KG1 (cell line): ENCODE measurements at regions not wholly inside any gene's neighbourhood (a gene's known extent, or its start where the extent isn't known, plus 50 kb on each side); places are given as distances from the start of the nearest gene placed in this dataset.

Experiments
- DNase-seq: peaks from one replicate; lab custom pipeline; 2025; lab: John Stamatoyannopoulos, UW

- no peak for DNase-seq
These were observed 229.0 kb downstream of the PPARGC1A start for GRCh38 chr4:23660865-23661264.

- no peak for DNase-seq
These were observed 235.1 kb downstream of the PPARGC1A start for GRCh38 chr4:23654791-23655190.

DNA sequence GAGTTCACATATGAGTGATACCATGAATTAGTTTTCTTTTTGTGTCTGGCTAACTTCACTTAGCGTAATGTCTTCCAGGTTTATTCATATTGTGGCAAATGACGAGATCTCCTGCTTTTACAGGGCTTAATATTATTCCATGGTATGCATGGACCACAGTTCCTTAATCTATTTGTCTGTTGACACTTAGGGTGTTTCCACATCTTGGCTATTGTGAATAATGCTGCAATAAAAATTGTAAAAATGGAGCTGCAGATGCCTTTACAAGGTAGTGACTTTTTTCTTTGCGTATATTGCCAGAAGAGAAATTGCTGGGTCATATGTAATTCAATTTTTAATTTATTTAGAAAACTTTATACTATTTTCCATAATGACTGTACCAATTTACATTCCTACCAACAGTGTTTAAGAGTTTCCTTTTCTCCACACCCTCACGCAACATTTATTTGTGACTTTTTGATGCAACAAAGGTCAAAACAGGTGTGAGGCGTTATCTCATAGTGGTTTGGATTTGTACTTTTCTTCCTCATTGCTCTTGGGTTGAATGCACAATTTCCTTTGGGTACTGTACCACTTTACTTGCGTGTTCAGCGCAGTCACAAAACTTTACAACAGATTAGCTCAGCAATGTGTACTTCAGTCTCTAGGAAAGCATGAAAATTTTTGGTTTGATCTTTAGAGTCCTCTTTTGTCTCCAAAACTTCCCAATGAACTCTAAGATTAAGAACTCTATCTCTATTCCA lies 240.8 kb downstream of the PPARGC1A start:
- no peak for DNase-seq

DNA sequence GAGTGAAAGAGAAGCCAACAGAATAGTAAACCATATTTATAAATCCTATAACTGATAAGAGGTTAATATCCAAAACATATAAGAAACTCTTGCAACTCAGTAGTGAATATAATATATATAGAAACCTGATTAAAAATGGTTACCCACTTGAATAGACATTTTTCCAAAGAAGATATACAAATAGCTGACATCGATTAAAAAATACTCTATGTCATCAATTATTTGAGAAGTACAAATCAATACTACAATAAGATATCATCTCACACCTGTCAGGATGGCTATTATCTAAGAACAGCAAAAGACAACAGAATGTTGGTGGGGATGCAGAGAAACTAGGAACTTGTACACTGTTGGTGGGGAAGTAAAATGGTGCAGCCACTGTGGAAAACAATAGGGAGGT lies 254.4 kb downstream of the PPARGC1A start:
- no peak for DNase-seq

- DNase-seq: no peak
These were observed 258.4 kb downstream of the PPARGC1A start for GRCh38 chr4:23631255-23631950.

DNA sequence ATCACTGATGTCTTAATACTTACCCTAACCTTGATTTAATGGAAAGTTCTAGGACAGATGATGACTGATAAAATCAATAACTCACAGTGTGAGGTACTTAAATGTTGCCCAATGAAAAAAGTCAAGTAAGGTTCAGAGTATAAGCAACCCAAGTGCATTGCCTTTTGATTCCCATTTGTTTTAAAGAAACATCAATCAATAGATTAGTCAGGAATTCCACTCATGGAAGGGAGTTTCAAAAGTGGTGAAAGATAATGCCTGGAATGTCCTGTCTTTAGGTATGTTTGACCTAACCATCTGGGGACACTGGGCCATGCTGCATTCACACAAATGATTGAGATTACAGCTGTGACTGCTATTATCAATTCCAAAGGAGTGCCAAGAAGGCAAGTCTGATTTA lies 259.7 kb downstream of the PPARGC1A start:
- DNase-seq: no peak

- no peak for DNase-seq
These were observed 260.4 kb downstream of the PPARGC1A start for GRCh38 chr4:23629421-23629820.

DNA sequence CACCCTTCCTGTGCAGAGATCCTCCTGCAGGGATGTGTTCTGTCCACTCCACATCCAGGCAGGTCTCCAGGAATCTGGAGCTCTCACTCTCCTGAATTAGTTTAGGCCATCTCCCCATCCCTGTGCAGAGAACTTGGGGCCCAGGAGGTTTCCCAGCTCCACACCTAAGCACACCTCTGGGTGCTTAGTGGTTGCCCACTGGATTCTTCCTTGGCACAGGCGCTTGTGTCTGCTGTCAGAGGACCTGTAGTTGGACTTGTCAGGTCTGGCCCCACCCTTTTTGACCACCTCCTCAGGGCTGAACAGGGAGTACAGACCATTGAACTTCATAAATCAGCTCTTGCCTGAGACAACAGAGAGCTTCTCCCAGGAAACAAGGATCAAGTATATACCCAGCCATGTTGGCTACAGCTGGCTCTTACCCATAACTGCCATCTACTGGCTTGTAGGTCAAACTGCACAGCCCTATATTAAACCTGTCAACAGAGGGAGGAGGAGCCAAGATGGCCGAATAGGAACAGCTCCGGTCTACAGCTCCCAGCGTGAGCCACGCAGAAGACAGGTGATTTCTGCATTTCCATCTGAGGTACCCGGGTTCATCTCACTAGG lies 275.5 kb downstream of the PPARGC1A start:
- DNase-seq: no peak

DNA sequence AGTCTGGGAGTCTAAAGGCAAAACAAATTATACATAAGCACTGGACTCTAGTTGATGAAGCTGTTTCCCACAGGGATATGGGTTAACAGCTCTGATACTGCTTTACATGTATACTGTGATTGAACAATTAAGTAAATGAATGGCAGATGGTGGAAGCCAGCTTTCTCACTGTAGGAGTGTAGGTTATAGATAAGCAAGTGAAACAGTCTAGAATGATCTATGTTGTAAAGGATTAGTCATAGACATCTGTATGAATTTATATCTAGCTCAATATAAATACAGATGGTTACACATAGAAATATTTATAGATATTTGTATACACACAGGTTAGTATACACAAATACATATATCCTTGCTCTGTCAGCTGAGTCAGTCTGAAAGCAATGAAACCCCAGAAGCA lies 276.1 kb downstream of the PPARGC1A start:
- DNase-seq: no peak

- no peak for DNase-seq
These were observed 287.1 kb downstream of the PPARGC1A start for GRCh38 chr4:23602720-23603119.

GRCh38 chr4:23594125-23594524 lies 295.7 kb downstream of the PPARGC1A start:
- no peak for DNase-seq

GRCh38 chr4:23590431-23590830 lies 299.4 kb downstream of the PPARGC1A start:
- no peak for DNase-seq

GRCh38 chr4:23584024-23584423 lies 305.8 kb downstream of the PPARGC1A start:
- DNase-seq: no peak

- DNase-seq: no peak
These were observed 307.2 kb downstream of the PPARGC1A start for GRCh38 chr4:23582671-23583070.

GRCh38 chr4:23579166-23579565 lies 310.7 kb downstream of the PPARGC1A start:
- no peak for DNase-seq

DNA sequence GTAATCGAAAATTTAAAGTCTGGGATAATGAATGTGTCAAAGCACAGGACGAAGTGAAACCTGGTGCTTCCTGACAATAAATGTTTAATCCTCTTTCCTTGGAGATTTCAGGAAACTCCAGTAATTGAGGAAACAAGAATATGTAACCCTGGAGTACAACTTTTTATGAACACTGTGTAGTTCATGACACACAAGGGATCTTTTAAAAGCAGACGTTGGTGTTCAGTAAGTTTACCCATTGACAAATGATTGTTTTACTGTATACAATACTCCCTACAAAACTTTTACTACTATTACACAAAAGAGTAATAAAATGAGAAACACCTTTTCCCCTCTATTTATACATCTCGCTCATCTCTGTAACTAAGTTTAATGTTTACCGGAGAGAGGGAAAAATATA lies 312.4 kb downstream of the PPARGC1A start:
- no peak for DNase-seq

GRCh38 chr4:23572382-23572781 lies 317.5 kb downstream of the PPARGC1A start:
- DNase-seq: no peak

DNA sequence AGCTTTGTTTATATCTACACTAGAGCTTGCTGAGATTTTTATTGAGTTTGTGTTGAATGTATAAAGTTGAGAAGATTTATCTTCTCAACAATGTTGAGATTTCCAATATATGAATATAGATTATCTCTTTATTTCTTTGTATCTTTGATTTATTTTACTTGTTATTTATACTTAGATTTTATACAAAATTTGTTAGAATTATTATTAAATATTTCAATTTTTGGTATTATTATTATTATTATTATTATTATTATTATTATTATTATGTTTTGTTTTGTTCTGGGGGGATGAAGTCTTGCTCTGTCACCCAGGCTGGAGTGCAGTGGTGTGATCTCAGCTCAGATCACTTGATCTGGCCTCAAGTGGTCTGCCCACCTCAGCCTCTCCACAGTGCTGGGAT lies 322.5 kb downstream of the PPARGC1A start:
- no peak for DNase-seq

- DNase-seq: no peak
These were observed 329.1 kb downstream of the PPARGC1A start for GRCh38 chr4:23560748-23561147.

DNA sequence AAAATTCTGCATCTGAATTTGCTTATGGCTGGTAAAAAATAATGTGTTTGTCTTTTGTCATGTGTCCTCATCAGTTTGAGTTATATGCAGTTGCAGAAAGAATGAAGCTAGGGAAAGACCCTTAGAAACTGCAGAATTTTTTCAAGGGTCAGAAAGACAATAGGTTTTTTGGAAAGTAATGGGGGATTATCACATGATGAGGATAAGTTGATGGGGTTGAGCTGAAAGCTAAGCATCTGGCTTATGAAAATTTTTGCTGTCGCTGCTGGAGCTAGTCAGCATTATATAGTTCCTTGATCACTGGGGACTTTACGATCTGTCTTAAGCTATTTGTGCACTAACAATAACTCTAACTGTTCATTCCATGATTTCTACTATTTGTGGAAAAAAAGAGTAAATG lies 331.7 kb downstream of the PPARGC1A start:
- no peak for DNase-seq

- DNase-seq: no peak
These were observed 342.2 kb downstream of the PPARGC1A start for GRCh38 chr4:23547601-23548000.

DNA sequence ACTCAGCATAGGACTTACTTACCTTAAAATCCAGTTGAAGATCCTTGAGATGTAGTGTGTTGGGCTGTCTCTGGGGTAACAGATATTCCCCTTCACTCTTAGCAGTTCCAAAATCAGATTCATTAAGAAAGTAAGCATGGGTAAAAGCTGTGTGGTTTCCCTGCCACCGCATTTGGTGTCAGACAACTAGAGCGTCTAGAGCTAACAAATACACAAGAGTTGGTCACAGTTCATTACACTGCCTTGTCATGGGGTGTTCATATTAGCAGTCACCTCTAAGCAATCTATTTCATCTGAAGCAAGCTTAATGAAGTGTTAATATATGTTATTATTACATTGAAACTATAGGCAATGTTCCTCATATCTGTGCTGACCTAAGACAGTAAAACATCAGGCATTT lies 342.8 kb downstream of the PPARGC1A start:
- no peak for DNase-seq

DNA sequence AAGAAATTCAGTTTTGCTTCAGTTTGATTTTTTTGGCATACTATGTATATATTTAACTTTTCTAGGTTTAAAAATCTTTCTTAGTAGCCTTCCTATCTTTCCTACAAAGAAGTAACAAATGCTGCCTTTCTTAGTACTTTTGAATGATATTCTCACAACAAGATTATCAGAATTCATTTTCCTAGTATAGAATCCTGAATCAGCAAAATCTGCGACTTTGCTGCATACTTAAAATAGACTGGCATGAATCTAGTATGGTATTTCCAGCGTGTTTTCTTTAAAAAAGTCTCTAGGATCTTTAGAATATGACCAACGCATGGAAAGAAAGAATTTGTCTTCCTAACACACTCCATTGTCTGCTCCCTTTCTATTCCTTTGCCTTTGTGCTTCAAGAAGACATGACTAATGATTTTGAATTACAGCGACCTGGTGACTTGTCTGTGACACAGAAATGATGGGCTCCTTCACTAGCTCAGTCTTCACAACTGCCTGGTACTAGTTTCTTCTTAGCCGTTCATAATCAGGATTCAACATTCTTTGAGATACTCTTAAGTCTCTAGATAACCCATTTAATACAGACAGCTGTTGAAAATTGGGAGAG lies 349.8 kb downstream of the PPARGC1A start:
- no peak for DNase-seq
